ENCODE measurements at regions not wholly inside any gene's neighbourhood (a gene's known extent, or its start where the extent isn't known, plus 50 kb on each side); places are given as distances from the start of the nearest gene placed in this dataset.

GRCh38 chr18:44048846-44049245 is 631.8 kb upstream of the SETBP1 start:
- TF ChIP-seq CTCF (IDR thresholded peaks at IDR 0.05) (no peak), POLR2A (IDR thresholded peaks at IDR 0.05) (no peak)
